ENCODE measurements at regions not wholly inside any gene's neighbourhood (a gene's known extent, or its start where the extent isn't known, plus 50 kb on each side); places are given as distances from the start of the nearest gene placed in this dataset.

DNA sequence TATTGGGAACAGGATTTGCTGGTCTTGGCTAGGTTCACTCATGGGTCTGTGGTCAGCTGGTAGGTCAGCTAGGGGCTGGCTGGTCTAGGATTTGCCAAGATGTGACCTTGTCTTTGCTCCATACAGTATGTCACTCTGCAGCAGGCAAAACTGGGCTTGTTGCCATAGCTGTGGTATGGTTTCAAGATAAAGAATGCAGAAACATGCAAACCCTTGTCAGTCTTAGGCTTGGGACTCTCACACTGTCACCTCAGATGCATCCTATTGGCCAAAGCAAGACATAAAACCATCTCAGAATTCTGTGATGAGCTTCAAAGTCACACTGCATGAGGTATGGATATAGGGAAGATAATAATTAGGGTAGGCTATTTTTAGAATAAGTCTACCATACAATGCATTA, 66.6 kb upstream of the TBC1D5 start:
- no peak for DNase-seq (ENCODE audit: extremely low read depth in 1 of 11, low read depth in 9 of 11, low spot score in 4 of 11)

DNA sequence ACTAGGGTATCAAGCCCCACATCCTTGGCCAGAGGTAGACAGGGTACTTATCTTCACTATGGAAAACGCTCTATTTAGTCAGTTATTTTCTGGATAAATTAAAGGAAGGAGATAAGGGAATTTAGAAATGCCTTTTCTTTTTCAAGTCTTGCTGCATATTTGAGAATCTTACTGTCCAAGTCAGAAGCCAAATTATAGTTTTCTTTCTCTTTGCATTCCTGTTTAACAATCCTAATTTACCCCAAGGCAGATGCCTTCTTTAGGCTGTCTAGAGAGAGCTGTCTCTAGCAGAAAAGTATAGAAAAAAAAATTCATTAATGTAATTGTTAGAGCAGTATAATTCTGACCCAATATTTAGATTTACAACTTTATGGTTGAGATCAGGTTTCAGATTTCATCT, 64.4 kb upstream of the TBC1D5 start:
- DNase-seq (ENCODE audit: extremely low read depth in 1 of 11, low read depth in 9 of 11, low spot score in 4 of 11): no peak

DNA sequence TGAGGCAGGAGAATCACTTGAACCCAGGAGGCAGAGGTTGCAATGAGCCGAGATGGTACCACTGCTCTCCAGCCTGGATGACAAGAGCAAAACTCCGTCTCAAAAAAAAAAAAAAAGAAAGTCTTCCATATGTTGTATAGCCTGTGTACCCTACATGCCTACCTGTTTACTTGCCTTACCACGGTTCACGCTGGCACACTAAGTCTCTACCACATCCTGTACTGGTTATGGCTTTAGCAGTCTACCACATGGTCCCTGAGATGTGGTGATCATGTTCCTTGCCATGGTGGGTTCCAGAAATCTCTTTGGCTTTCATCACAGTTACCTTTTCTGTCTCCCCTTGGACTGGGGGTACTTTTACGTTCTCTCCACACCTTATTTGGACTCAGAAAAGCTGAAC, 63.8 kb upstream of the TBC1D5 start:
- no peak for DNase-seq (ENCODE audit: extremely low read depth in 1 of 11, low read depth in 9 of 11, low spot score in 4 of 11)

DNA sequence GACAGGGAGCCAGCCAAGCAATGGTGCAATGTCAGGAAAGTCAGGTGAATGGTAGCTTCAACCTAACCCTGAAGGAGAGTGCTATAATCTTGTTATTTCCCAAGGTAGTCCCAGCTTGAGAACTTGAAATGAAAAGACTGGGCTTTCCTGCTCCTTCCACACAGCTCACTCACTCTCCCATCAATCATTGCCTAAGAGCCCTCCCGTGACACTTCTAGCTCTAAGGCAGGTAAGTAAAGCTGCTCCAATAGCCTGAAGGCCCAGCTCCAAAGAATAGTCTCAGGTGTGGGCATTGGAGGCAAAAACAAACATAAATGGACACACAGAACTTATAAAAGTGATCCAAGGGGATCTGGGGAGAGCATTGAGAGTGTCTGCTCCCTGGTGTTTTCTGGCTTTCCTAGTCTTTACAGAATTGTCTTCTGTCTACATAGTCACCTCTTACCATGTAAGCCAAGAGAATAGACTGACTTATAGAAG, 63.1 kb upstream of the TBC1D5 start:
- no peak for DNase-seq (ENCODE audit: extremely low read depth in 1 of 11, low read depth in 9 of 11, low spot score in 4 of 11)

DNA sequence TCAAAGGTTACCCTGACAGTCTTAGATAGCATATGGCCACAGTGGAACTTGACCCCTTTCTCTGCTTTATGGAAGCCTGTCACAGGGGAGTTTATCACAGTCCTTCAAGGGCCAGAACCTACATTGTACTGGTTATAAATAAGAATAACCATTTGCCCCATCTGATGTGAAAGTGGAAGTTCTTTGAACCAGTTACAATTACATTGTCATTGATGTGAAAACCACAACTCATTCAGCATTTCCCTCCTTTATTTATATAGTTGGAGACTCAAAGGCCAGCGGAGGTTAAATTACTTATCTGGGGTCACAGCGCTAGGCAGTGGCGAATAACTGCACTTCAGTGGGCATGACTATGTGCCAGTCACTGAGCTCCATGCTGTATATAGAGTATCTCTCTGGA, 60.5 kb upstream of the TBC1D5 start:
- no peak for DNase-seq (ENCODE audit: extremely low read depth in 1 of 11, low read depth in 9 of 11, low spot score in 4 of 11)

DNA sequence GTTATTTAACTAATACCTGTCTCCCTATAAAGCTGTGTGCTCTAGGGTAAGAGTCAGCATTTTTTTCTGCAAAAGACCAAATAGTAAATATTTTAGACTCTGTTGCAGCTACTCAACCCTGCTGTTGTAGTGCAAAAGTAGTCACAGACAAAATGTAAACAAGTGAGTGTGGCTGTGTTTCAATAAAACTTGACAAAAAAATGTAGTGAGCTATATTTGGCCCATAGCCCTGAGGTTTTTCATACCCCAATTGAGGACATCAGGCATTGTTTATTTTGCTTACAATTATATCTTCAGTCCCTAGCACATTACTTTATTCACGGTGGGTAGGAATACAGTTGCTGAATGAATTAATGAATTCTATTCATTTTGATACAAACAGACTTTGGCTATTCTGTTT, 58.7 kb upstream of the TBC1D5 start:
- no peak for DNase-seq (ENCODE audit: extremely low read depth in 1 of 11, low read depth in 9 of 11, low spot score in 4 of 11)

DNA sequence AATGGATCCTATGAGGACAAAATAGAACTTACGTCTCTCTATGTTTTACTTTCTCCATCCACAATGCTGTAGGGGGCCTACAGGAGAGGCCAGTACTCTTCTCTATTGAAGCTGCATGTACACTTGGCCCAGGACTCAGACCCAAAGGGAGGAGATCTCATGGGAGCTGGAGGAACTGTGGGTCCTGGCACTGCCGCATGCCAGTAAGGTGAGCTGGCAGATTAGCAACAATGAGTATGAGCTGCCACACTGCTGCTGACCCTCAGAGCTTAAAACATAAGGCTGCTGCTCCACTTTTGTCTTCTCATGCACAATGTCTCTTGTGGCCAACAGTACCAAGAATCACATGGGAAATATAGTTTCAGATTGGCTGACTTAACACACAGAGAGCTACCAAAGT, 57.8 kb upstream of the TBC1D5 start:
- no peak for DNase-seq (ENCODE audit: extremely low read depth in 1 of 11, low read depth in 9 of 11, low spot score in 4 of 11)

DNA sequence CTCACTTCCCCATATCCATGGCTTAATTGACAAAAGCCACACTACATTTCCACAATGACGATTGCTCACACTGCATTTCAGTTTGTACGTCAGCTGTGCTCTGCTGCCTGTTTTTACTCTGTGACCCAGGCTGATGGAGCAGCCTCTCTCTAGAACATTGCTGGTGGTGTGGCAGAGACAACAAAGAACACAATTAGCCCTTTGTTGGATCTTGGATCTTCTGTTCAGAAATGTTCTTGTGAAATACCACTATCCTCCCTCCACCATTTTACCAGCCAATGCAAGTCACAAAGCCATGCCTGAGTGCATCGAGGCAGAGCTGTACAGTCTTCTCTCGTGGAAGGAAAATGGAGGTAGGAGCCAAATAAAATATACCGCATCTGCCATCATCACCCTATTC, 56.9 kb upstream of the TBC1D5 start:
- DNase-seq (ENCODE audit: extremely low read depth in 1 of 11, low read depth in 9 of 11, low spot score in 4 of 11): no peak

DNA sequence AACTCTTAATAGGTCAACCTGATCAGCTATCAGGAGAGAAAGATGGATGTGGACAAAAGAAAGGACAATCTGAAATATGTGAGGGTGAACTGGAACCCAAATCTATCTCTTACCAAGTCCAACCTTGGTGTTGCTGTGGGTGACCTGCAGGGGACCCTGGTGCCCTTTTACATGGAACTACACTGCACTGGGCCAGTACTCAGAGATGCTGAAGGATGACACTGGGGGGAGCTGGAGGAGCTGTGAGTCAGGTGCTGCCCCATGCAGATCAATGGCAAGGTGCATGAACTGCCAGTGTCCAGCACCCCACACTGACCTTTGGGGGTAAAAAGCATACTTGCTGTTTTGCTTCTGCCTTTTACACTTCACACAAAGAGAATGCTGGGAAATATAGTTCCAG, 55.6 kb upstream of the TBC1D5 start:
- no peak for DNase-seq (ENCODE audit: extremely low read depth in 1 of 11, low read depth in 9 of 11, low spot score in 4 of 11)

DNA sequence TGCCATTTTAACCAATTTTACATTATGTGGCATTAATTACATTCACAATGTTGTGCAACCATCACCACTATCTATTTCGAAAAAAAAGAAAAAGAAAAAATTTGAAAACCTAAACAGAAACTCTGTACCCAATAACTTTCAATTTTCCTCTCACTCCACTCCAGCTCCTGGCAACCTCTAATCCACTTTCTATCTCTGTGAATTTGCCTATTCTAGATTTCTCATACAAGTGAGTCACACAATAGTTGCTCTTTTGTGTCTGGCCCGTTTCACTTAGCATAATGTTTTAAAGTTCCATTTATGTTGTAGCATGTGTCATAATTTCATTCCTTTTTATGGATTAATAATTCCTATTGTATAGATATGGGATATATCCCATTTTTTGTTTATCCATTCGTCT, 53.3 kb upstream of the TBC1D5 start:
- DNase-seq (ENCODE audit: extremely low read depth in 1 of 11, low read depth in 9 of 11, low spot score in 4 of 11): no peak

DNA sequence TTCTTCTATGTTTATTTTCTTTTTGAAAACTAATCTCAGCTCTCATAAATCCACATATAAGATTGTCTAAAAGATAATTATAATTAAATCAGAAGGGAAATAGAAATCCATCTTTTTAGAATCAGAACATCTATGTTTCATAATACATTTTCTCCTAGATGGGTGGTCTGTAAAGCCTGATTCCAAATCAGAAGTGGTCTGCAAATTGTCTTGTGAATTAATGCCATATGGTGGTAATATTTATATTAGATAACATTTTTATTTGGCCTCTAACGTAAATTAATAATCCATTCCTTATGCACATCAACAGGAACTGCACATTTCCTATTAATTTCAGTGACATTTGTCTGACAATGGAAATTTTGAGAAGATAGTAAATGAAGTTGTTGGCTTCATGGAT, 52.8 kb upstream of the TBC1D5 start:
- DNase-seq (ENCODE audit: extremely low read depth in 1 of 11, low read depth in 9 of 11, low spot score in 4 of 11): no peak

DNA sequence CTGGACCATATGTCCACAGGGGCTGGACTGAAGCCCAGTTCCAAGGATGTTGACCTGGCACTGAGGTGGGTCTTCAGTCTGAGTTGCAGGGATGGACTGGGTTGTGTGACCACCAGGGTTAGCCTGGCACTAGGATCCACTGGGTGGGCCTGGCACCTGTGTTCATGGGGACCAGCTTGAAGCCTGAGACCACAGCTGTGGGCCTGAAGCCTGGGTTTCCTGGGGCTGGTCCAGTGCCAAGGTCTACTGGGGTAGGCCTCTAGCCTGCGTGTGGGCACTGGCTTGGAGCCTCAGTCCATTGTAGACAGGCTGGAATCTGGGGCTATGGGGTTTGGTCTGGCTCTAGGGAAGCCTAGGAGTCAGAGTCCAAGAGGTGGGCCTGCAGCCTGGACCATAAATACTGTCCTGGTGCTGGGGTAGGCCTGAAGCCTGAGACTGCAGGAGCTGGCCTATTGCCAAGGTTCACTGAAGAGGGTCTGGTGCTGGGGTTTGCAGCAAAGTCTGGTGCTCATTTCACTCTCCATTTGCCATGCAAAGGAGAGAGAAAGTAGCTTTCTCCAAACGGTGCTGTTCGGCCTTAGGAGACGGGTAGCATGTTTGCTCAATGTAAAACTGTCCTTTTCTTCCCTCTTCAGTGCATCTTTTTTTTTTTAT, 51.2 kb upstream of the TBC1D5 start:
- no peak for DNase-seq (ENCODE audit: extremely low read depth in 1 of 11, low read depth in 9 of 11, low spot score in 4 of 11)
